HG02852 (cell line): ENCODE measurements at regions not wholly inside any gene's neighbourhood (a gene's known extent, or its start where the extent isn't known, plus 50 kb on each side); places are given as distances from the start of the nearest gene placed in this dataset.

Experiments used
- ATAC-seq: cut with Tn5 transposase; IDR thresholded peaks from one replicate; pipeline ENCODE4 v1.9.1; 2021; ENCODE audit warnings: mild to moderate bottlenecking, moderate library complexity; ENCODE audit not compliant: unreplicated experiment

DNA sequence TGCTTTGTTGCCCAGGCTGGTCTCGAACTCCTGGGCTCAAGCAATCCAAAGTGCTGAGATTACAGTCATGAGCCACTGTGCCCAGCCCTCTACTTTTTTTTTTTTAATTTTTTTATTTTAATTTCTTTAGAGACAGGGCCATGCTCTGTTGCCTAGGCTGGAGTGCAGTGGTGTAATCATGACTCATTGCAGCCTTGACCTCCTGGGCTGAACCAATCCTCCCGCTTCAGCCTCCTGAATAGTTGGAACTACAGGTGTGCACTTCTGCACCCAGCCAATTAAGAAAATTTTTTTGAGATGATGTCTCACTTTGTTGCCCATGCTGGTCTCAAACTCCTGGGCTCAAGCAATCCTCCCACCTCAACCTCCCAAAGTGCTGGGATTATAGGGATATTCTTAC lies 528.6 kb downstream of the GATA3 start:
- ATAC-seq, result no peak

- no peak for ATAC-seq
Observed at GRCh38 chr10:8584666-8585065, 530.2 kb downstream of the GATA3 start.

DNA sequence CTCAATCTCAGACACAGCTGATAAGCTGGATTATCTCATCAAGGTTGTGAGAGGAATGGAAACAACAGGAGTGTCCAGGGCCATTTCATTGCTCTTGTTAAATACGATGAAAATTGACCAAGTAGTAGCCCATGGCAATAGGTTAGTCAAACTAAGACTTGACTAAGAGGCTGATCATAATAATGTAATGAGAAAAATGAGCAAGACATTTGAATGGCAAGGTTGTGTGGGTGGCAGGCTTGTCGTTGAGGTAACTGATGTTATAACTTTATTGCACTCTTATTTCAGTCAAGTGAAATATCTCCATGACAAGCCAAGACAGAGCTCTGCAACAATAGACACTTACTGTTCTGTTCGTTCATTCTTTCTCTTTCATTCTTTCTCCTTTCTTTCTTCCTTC lies 532.0 kb downstream of the GATA3 start:
- ATAC-seq, result no peak

- ATAC-seq, result no peak
Observed at GRCh38 chr10:8588135-8588534, 533.6 kb downstream of the GATA3 start.

DNA sequence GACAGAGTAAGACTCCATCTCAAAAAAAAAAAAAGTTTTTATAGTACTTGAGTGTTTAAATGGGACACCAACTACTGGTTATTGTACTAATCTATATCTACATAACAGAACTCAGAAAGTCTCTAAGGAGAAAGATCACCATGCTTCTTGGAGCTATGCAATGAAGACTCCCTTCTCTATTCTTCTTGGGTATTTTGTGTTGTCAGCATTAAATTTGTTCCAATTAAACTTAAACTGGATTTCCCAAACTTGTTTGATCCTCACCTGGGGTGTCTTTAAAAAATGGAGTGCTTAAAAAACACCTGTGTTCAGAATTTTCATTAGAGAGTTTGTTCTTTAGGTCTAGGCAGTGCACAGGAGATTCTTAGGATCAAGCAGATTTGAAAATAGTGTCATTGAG lies 536.0 kb downstream of the GATA3 start:
- no peak for ATAC-seq

GRCh38 chr10:8591640-8592039 lies 537.2 kb downstream of the GATA3 start:
- ATAC-seq, result no peak

DNA sequence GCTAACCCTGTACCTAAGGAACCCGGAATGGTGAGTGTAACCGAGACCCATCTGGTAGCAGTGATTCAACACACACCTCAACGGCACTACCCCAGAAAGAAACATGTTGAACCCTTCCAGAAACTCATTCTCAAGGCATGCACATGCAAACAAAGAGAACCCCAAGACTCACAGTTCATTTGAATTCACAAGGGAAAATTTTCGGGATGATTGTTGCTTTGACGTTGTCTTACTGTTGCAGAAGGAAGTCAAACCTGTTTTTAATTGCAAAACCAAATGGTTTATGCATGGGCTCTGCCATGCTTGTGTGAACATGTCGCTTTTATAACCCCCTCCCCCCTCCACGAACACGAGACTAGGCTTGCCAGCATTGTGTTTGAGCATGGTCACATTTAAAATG lies 539.7 kb downstream of the GATA3 start:
- ATAC-seq, result no peak

DNA sequence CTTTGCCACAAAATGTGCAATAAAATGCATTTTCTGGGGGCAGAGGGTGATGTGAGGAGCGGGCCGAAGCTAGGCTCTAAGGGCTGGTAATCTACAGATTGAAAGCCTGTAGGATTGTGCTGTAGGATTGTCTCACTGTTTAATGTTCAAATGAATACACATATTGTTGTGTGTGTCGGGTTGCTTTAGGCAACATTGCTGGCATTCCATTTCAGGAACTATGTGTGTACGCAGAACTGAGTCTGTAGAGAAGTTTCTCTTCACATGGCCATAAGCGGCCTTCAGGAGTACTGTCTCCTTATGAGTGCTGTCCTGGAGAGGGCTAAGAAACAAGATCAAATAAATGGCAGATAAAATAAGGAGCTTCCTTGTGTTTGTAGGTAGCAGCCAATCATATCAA lies 540.2 kb downstream of the GATA3 start:
- ATAC-seq, result no peak

DNA sequence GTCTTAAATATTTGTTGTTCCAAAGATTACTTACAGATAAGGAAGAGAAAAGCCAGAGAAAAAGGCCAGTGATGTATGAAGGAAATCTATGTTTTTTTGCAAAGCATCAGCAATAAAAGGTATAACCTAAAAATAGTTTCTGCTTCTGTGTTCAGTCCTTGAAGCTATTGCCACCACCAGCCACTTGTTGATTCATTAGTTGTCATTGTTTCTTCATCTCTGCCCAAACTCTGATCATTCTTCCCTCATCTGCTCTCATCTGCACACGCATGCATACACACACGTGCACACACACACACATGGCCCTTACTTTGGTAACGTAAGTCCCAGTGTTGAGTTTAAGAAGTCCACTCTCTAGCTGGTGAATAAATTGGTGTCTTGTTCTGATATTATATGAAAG lies 540.7 kb downstream of the GATA3 start:
- ATAC-seq, result no peak

GRCh38 chr10:8596929-8597472 lies 542.5 kb downstream of the GATA3 start:
- ATAC-seq, result no peak

- ATAC-seq, result no peak
Observed at GRCh38 chr10:8600192-8600591, 545.7 kb downstream of the GATA3 start.

DNA sequence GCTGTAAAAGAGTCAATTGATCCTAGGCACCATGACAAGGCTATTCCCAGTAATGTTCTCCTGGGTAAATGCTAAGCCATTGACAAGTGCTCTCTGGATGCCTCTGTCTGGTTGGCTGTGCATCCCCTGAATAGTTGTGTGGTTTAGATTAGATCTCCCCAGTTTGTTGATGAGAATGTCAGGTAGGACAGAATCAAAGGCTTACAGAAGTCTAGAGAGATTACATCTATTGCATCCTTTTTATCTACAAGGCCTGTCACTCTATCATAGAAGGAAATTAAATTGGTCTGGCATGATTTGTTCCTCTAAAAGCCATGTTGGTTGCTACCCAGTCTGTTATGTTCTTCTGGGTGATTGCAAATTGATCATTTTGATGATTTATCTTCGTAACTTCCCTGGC lies 548.3 kb downstream of the GATA3 start:
- no peak for ATAC-seq

GRCh38 chr10:8614054-8614565 lies 559.6 kb downstream of the GATA3 start:
- no peak for ATAC-seq

- ATAC-seq, result no peak
Observed at GRCh38 chr10:8615118-8615517, 560.6 kb downstream of the GATA3 start.

DNA sequence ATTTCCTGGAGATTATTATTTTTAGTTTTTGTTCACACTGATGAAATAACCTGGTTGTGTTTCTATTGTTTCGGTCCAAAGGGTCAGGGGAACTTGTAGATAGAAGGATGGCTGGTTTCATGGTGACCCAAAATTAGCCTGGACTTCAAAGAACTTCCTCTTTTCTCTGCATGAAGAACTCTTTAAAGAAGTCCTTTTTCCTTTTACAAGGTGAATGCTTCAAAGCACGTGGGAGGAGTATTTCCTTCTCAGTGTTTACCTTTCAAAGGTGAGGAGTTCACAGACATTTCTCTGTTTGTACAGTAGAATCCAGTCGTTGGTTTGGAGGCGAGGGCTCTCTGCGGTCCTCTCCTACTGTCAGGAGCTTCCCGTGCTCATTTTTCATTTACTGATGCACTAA lies 561.7 kb downstream of the GATA3 start:
- peak; percentile 91 for ATAC-seq

- ATAC-seq, result no peak
Observed at GRCh38 chr10:8617792-8618191, 563.3 kb downstream of the GATA3 start.

DNA sequence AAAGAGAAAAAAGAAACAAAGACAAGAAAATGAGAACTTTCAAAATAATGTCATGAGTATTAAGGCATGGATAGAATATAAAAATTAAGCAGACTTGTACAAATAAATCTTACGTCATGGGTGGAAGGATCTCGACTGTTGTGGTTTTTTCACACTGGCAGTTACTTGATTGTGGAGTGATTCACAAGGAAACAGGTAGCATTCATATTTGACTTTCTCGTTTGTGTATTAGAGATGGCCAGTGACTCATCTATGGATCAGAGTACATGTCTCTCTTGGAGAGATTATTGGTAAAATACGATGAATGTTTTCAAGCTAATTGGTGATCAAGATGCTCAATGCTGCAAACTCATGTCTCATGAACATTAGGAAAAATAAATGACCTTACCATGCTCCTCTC lies 564.3 kb downstream of the GATA3 start:
- ATAC-seq, result no peak

DNA sequence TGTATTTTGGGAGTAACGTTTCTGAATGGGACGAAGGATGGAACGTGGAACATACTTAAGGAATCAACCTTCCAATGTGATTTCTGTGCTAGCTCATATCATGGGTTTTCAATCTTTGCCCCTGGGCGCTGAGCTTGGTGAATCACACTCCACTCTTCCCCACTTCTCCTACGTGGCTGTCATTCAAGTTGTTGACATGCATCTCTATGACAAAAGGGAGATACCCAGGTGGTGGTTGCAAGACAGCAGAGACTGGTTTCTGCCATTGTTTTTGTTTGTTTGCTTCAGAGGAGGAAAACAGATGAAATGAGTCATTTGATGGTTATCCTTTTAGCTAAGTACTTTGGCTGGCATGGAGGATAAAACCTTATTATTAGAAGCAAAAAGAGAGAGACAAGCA lies 573.9 kb downstream of the GATA3 start:
- ATAC-seq, result no peak

DNA sequence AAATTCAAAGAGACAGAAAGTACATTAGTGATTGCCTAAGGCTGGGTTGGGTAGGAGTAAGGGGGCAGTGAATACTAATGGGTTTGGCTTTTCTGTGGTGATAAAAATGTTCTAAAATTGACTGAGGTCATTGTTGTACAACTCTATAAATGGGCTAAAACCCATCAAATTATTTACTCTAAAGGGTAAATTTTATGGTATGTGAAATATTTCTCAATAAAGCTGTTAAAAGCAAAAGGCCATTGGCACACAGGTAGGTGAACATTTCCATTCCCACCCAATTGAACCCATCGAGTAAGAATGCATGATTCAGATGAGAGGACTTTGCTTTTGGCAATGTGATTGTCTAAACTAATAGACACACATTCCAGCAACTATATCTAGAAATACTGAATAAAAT lies 579.4 kb downstream of the GATA3 start:
- no peak for ATAC-seq

- ATAC-seq, result no peak
Observed at GRCh38 chr10:8636371-8636770, 581.9 kb downstream of the GATA3 start.

DNA sequence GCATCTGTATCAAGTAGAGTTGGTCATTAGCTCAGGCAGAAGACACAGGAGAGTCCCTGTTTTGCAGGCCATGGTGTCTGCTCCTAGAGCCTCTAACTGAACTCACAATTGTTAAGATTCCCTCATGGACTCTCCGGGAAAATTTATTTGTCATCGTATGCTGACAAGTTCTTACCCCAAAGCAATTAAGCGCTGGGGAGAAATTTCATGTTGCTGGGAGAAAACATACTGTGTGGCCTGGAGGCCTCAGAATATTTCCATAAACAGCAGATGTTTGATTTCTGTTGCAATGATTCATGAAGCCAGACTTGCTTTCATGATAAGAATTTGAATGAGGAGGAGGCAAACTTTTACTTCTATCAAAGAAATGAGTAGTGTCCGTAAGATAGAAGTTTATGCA lies 583.2 kb downstream of the GATA3 start:
- ATAC-seq, result no peak

GRCh38 chr10:8638088-8638672 lies 583.7 kb downstream of the GATA3 start:
- no peak for ATAC-seq
